Stimulated activated naive CD8-positive, alpha-beta T cell treated with anti-CD3 and anti-CD28 coated beads, Interleukin-15, amount 100 ng/mL, for 72 hours (primary cell): ENCODE measurements at regions not wholly inside any gene's neighbourhood (a gene's known extent, or its start where the extent isn't known, plus 50 kb on each side); places are given as distances from the start of the nearest gene placed in this dataset.

ENCODE experiments used
- ATAC-seq: fragments of 150-1000 bp; cut with Tn5 transposase; 2 replicates; pipeline ENCODE4 v1.10.0; 2021; ENCODE audit warnings: mild to moderate bottlenecking, moderate library complexity
- DNase-seq, 2 donors: peaks; one replicate each; pipeline ENCODE4 v3.0.0; 2021 to 2022
- H3K27ac Mint-ChIP-seq, 2 donors: one replicate each; pipeline ENCODE4 v1.8.0; 2022; ENCODE audit warnings: mild to moderate bottlenecking in 2 of 2, mixed read lengths in 2 of 2, moderate library complexity in 2 of 2
- H3K27me3 Mint-ChIP-seq: one replicate; pipeline ENCODE4 v1.8.0; 2022; ENCODE audit warnings: mixed read lengths
- H3K4me1 Mint-ChIP-seq: one replicate; pipeline ENCODE4 v1.8.0; 2022; ENCODE audit warnings: mild to moderate bottlenecking, mixed read lengths
- H3K4me3 Mint-ChIP-seq, 2 donors: one replicate each; pipeline ENCODE4 v1.8.0; 2022; ENCODE audit warnings: mild to moderate bottlenecking in 2 of 2, mixed read lengths in 2 of 2, moderate library complexity in 1 of 2
- H3K9me3 Mint-ChIP-seq, 2 donors: one replicate each; pipeline ENCODE4 v1.8.0; 2022; ENCODE audit warnings: mixed read lengths in 2 of 2

DNA sequence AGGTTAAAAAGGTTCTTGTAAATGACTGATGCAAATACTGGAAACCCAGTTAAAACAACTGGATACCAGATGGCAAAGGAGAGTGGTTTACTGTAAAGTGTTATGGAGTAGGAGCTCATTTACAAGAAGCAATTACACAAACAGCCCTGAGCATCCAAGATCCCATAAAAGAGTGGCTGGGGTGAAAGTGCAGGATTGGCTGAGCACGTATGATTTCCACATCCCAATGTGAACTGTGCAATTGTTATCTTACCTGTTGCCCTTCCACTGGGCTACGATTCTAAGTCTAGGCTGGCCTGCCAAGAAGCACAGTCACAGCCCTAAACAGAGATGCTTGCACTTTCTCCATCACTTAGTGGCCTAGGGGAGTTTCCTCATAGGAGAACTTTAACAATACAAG is 277.6 kb upstream of the RUNX1 start:
- Mint-ChIP-seq H3K4me1 (peaks cover 14% of the 10 kb centered on the region), H3K27ac (no peak overlapping the region), H3K4me3 (no peak overlapping the region), H3K9me3 (peaks cover 7% of the 10 kb centered on the region in 2 donors), H3K27me3 (peaks cover 7% of the 10 kb centered on the region)
- DNase-seq: no peak
- no peak for ATAC-seq

DNA sequence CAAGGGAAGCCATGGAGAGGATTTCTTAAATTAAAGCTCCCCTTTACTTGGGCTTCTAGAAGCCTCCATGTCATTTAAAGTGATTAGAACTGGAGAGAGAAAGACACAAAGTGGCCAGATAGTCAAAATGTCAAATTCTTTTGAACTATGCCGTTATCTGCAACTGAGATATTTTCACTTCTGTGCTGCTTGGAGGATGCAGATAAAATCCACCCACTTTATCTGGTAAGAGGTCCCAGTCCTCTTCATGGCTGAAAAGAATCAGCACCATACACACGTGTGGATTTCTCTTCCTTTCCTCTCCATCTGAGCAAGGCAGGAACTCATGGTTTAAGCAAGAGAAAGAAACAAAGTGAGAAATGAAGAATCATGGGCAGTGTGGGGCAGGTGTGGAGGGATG is 276.9 kb upstream of the RUNX1 start:
- Mint-ChIP-seq H3K9me3 (peaks cover 0 to under 1% of the 10 kb centered on the region in 2 donors), H3K4me3 (no peak overlapping the region), H3K4me1 (peaks cover 8% of the 10 kb centered on the region), H3K27ac (no peak overlapping the region), H3K27me3 (peaks cover 7% of the 10 kb centered on the region)
- DNase-seq: no peak
- no peak for ATAC-seq

DNA sequence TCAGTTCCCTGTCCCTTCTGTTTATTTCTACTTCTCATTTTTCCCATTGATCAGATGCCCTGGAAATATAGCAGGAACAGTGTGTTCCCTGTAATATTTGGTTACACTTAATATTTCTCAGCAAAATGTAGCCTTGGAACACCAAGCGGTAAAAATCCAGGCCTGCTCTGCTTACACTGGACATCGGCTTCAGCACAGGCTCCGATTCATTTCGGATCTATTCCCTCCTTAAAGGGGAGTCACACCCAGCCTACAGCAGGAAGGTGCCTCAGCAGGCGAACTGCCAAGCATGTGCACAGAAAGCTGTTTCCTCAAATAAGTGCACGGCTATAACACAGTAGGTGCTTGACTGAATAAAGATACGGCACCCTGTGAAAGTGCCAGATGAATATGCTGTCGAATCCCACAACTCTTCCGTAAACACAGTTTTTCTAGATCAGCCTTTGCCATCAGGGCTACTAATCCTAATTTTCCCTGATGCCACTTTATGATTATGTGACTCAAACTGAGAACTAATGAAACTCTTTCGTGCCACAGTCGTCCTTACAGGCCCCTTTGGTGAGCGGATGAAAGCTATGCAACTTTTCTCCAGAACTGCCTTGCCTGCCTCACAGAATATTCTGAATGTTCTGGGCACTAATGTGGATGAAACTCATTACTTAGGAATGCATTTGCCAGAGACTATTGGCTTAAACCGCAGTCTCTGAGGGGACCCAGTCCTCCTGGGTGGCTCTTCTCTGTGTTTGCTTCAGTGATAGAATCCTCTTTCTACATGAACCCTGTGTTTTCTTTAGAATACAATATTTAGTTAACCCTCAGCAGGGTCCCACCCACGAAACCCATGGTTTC is 275.5 kb upstream of the RUNX1 start:
- H3K4me1 Mint-ChIP-seq: peaks cover 7% of the 10 kb centered on the region
- H3K27me3 Mint-ChIP-seq: peaks cover 7% of the 10 kb centered on the region
- no peak for ATAC-seq
- no peaks in the 10 kb centered on the region for H3K9me3 Mint-ChIP-seq
- DNase-seq: no peak
- H3K4me3 Mint-ChIP-seq: no peak overlapping the region
- H3K27ac Mint-ChIP-seq: no peak overlapping the region

DNA sequence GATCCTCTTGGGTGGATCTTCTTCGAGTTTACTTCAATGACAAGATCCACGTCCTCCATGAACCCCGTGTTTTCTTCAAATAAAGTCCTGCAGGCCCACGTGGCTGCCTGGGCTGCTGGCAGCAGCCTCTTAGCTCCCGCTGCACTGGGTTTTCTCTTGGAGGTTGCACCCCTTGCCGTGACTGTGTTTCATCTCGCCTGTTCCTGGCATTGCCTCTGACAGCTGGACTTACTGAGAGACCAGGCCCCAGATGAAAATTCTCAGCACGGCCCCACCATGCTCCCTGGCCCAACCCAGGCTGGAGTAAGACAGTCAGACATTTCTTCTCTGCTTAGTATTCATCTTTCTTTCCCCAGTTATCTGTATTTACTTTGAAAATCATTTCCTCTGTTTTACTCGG is 274.8 kb upstream of the RUNX1 start:
- H3K27ac Mint-ChIP-seq: no peak overlapping the region
- H3K4me3 Mint-ChIP-seq: no peak overlapping the region
- peaks cover 7% of the 10 kb centered on the region for H3K27me3 Mint-ChIP-seq
- H3K9me3 Mint-ChIP-seq: no peaks in the 10 kb centered on the region
- peaks cover 7% of the 10 kb centered on the region for H3K4me1 Mint-ChIP-seq
- ATAC-seq (no peak), DNase-seq (no peak)

DNA sequence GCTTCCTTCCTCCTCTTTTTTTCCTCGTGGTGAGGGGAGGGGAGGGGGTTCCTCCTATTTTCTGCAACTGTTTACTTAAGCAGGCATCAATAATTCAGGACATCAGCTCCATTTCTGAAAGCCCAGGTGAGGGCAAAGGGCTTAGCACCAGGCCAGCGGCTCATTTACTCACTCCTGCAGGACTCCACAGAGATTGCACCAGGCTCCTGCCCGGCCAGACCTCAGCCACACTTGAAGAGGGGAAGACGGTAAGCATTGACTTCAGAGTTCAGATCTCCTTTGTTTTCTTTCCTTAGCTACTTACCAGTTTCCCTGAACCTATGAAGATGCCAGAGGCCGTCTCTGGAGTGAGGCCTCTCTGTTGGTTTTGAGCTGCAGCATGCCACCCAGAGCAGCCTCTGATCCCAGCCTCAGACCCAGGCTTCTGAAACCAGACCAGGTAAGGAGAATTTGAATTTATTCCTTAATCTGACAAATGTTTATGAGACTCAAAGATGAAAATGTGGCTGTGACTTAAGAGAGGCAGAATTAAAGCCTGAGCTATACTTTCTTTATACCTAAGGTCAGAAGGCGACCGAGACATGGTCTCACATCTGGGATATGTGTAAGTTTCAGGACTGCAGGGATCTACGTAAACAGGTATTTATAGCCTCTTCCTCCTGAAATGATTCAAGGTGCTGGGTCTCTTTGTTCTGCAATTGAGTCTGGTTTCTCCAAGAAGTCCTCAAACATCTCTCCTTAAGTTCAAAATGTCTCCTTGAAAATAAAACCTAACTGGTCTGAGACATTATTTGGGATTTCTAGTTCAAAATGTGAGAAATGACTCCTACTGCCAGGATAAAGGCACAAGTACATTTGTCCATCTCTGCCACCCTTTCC is 272.5 kb upstream of the RUNX1 start:
- no peak overlapping the region for H3K27ac Mint-ChIP-seq
- ATAC-seq: no peak
- H3K4me3 Mint-ChIP-seq: no peak overlapping the region

DNA sequence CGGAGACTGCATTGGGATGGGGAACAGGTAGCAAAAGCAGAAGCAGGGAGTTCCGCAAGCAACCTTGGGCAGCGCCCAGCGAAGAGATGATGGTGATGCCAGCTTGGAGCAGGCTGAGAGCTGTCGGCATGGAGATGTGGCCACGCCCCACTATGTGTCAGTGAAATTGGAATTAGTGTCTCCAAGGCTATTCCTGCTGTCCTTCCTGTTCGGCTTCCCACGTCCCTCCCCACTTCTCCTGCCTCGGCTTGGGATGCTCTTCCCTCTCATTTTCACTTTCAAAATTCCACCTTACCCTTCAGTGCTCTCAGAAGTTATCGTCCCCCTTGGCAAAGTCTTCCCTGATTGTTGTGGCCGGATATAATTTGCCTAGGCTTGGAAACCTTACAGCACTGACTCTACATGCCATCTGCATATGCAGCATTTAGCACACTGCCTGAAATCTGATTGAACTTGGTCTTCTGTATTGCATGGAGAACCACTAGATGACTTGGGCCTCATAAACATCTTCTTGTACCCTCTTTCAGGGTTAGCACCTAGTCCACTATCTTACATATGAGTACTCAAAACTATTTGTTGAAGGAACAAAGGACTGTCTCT is 270.7 kb upstream of the RUNX1 start:
- Mint-ChIP-seq H3K4me1 (no peaks in the 10 kb centered on the region), H3K4me3 (no peak overlapping the region), H3K9me3 (no peaks in the 10 kb centered on the region), H3K27ac (no peak overlapping the region), H3K27me3 (no peaks in the 10 kb centered on the region)
- DNase-seq (no peak), ATAC-seq (no peak)

More for the DNA sequence above, 272.5 kb upstream of the RUNX1 start:
- peaks cover 7% of the 10 kb centered on the region for H3K4me1 Mint-ChIP-seq
- peaks cover 7% of the 10 kb centered on the region for H3K27me3 Mint-ChIP-seq
- no peaks in the 10 kb centered on the region for H3K9me3 Mint-ChIP-seq
- no peak for DNase-seq

DNA sequence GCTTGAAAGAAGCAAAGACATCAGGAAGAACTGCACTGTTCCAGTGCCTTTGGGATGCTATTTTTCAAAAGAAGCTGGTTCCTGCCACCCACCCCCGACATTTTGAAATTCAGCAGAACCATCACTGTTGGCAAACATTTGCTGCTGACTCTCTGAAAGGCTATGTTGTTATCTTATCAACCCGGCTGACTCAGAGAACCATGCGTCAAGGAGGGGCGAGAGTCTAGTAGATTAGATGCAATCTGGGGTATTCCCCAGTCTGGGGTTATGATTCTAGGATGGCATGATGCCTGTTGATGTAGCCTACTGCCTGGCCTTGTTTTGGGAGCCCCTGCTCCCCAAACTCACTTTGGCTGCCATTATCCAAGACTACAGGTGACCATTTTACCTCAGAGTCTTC is 267.8 kb upstream of the RUNX1 start:
- H3K27me3 Mint-ChIP-seq: no peaks in the 10 kb centered on the region
- no peak overlapping the region for H3K27ac Mint-ChIP-seq
- ATAC-seq (no peak), DNase-seq (no peak)
- H3K4me3 Mint-ChIP-seq: no peak overlapping the region
- H3K9me3 Mint-ChIP-seq: no peaks in the 10 kb centered on the region
- no peaks in the 10 kb centered on the region for H3K4me1 Mint-ChIP-seq

DNA sequence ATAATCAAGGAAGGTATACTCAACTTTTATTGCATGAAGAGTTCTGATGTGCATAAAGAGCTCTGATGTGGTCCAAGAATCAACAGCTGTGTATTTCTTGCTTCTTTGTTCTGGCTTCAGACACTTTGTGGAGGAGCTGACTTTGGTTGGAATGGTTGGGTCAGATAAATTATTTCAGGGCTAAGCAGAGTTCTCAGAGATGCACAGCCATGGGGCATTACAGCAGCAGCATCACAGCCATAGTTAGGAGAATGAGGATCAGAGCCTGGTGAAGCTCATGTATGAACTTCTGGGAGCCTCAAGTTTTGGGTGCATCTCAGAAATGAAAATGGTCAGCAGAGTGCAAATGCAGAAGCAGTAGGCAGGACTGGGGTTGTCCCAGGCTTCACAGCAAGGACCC is 267.4 kb upstream of the RUNX1 start:
- DNase-seq (no peak), ATAC-seq (no peak)
- Mint-ChIP-seq H3K27me3 (no peaks in the 10 kb centered on the region), H3K27ac (no peak overlapping the region), H3K9me3 (no peaks in the 10 kb centered on the region), H3K4me3 (no peak overlapping the region), H3K4me1 (no peaks in the 10 kb centered on the region)

DNA sequence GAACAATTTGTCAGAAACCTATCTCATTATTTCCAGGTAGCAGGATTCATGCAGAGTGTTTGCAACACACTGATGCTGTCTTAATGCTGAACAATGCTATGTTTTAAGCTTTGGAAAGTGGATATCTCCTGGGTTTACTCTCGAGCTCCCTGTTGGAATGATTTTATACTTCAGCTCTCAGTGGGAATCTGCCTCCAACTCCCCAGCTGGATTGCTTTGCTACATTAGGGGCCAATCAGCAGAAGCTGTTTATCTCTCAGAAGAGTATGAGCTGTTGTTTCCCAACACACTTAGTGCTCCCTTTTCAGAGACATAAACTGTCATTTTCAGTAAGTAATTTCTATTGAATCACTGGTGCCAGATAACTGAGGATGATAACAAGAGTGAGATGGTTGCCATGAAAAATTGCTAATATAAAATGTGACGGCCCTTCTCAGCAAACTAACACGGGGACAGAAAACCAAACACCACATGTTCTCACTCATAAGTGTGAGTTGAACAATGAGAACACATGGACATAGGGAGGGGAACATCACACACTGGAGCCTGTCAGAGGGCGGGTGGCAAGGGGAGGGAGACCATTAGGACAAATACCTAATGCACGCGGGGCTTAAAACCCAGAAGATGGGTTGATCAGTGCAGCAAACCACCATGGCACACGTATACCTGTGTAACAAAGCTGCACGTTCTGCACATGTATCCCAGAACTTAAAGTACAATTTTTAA is 265.9 kb upstream of the RUNX1 start:
- H3K4me3 Mint-ChIP-seq: no peak overlapping the region
- no peak for ATAC-seq

DNA sequence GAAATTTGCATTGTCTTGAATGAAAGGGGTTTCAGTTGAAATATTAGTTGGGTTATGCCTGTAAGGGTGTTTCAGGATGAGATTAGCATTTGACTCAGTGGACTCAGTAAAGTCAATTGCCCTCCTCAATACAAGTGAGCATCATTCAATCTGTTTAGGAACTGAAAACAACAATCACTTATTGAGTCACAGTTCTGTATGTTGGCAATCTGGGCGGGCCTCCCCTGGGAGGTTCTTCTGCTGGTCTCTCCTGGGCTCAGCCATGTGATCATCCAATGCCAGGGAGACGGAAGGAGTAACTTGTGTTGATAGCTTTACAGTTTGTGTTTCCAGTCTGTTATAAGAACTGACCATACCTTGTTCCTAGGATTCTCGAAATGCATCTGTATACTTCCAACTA is 262.9 kb upstream of the RUNX1 start:
- Mint-ChIP-seq H3K27ac (no peak overlapping the region), H3K4me3 (no peak overlapping the region), H3K4me1 (no peaks in the 10 kb centered on the region), H3K9me3 (peaks cover 5 to 8% of the 10 kb centered on the region in 2 donors), H3K27me3 (no peaks in the 10 kb centered on the region)
- no peak for ATAC-seq
- no peak for DNase-seq

More for the DNA sequence above, 265.9 kb upstream of the RUNX1 start:
- no peak for DNase-seq
- Mint-ChIP-seq H3K4me1 (no peaks in the 10 kb centered on the region), H3K27ac (no peak overlapping the region), H3K27me3 (no peaks in the 10 kb centered on the region), H3K9me3 (no peaks in the 10 kb centered on the region)

DNA sequence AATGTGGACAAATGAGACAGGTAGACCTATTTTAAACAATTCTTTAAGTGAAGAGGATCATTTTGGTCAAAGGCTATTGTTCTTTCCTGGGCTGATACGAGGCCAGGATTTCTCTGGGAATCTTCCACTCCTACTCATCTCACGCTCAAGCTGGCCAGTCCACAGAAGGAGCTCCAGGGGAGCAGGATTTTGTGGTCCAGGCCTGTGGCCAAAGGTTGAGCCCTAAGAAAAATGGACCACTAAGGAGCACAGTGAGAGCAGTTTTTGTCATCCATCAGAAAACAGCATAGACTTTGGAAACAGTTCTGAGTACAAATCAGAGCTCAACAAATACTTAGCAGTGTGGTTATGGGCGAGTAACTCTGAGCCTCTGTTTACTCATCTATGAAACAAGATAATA is 260.2 kb upstream of the RUNX1 start:
- peaks cover 5 to 8% of the 10 kb centered on the region in 2 donors for H3K9me3 Mint-ChIP-seq
- H3K27ac Mint-ChIP-seq: no peak overlapping the region
- DNase-seq (no peak), ATAC-seq (no peak)
- no peaks in the 10 kb centered on the region for H3K4me1 Mint-ChIP-seq
- H3K27me3 Mint-ChIP-seq: peaks cover 7% of the 10 kb centered on the region
- H3K4me3 Mint-ChIP-seq: no peak overlapping the region

DNA sequence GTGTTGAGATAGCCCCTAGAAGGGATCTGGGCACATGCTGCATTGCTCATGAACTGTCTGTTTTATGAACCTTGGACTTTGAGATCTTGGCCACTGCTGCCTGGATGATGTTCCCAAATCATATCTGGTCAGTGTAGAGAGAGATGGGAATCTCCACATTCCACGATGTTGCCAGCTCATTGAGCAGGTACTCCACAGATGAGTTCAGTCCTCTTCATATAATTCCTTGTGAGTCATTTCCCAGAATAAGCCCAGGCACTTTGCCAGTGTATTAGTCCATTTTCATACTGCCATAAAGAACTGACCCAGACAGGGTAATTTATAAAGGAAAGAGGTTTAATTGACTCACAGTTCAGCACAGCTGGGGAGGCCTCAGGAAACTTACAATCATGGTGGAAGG is 254.0 kb upstream of the RUNX1 start:
- Mint-ChIP-seq H3K9me3 (peaks cover 0 to under 1% of the 10 kb centered on the region in 2 donors), H3K4me3 (no peak overlapping the region), H3K27me3 (peaks cover 7% of the 10 kb centered on the region), H3K4me1 (no peaks in the 10 kb centered on the region), H3K27ac (no peak overlapping the region)
- no peak for DNase-seq
- no peak for ATAC-seq

DNA sequence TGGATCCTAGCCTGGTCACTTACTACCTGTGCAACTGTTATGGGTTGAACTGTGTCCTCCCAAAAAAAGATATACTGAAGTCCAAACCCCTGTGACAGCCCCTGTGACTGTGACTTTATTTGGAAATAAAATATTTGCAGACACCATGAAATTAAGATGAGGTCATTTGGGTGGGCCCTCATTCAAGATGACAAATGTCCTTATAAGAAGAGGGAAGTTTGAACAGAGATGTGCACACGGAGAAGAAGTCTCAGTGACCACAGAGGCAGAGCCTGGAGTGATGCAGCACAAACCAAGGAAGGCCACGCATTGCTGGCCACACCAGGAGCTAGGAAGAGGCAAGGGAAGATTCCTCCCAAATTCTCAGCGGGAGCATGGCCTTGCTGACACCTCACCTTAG is 249.7 kb upstream of the RUNX1 start:
- ATAC-seq: no peak
- no peaks in the 10 kb centered on the region for H3K9me3 Mint-ChIP-seq
- no peak overlapping the region for H3K4me3 Mint-ChIP-seq
- H3K27me3 Mint-ChIP-seq: no peaks in the 10 kb centered on the region
- no peak overlapping the region for H3K27ac Mint-ChIP-seq
- no peak for DNase-seq
- peaks cover 23% of the 10 kb centered on the region for H3K4me1 Mint-ChIP-seq

DNA sequence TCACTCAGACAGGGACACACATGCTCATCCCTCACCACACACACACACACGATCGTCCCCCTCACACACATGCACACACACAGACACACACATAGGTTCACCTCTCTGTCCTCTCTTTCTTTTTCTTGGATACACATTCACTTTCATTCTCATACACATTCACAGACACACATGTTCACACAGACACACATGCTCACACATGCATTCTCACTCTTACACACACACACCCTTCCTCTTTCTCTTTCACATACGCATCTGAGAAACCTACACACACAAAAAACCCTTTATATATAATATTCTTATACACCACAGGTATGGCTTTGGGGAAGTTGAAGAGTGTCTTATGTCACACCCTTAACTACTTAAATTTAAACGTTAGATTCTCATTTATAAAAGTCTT is 248.6 kb upstream of the RUNX1 start:
- DNase-seq (no peak), ATAC-seq (no peak)
- Mint-ChIP-seq H3K4me1 (peaks cover 23% of the 10 kb centered on the region), H3K4me3 (no peak overlapping the region), H3K27me3 (no peaks in the 10 kb centered on the region), H3K9me3 (no peaks in the 10 kb centered on the region), H3K27ac (peak overlapping the region in 1 of 2 donors; percentile 1)

DNA sequence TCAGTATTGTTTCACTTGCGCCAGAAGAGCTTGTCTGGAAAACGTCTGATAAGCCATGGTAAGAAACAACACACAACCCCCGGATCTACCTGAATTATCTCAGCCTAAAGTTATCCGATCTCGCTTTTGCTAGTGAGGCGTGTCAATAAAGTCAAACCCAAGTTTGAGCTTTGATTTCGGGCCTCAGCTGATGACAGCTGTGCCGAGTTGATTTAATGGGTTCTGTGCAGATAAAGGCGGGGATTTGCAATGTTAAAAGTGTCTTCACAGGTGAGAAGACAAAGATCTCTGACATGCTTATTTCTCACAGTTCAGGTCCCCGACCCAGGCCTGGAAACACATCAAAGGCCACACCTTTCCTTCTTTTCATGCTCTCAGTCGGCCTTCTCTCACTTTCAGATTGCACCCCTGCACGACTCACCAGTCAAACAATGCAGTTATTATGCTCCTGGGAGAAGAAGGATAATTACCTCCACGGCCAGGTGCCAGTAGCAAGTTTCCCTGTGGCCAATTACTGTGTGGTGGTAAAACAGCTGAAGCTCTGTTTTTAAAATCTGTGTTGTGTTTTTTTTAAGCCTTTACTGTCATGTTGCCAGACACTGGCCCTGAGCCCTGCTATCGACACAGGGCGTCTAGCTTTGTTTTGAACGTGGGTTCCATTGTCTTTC is 245.3 kb upstream of the RUNX1 start:
- ATAC-seq (no peak), DNase-seq (no peak)
- Mint-ChIP-seq H3K9me3 (no peaks in the 10 kb centered on the region), H3K27me3 (no peaks in the 10 kb centered on the region), H3K4me1 (peaks cover 23% of the 10 kb centered on the region), H3K27ac (no peak overlapping the region), H3K4me3 (no peak overlapping the region)
